GM19467 (cell line): ENCODE measurements at regions not wholly inside any gene's neighbourhood (a gene's known extent, or its start where the extent isn't known, plus 50 kb on each side); places are given as distances from the start of the nearest gene placed in this dataset.

ENCODE experiments used
- ATAC-seq: cut with Tn5 transposase; IDR thresholded peaks from one replicate; pipeline ENCODE4 v1.9.1; 2021; ENCODE audit warnings: mild to moderate bottlenecking, moderate library complexity; ENCODE audit not compliant: unreplicated experiment

DNA sequence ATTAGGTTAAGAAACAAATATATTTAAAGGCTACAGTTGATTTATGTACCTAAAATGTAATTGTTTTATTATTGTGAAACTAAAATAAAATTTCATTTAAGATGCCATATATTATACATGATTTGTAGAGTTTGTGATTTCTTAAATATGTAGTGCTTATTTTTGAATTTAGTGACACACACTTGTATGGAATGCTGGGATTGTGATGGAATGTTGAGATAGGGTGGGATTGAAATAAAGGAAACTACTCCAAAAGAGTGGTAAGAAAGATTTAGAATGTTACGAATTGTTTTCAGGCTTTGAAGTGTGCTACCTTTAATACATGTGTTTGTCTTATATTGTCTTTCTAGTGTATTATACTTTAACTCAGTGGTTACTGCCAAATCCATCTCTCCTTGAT is 330.3 kb upstream of the PITX2 start:
- no peak for ATAC-seq

DNA sequence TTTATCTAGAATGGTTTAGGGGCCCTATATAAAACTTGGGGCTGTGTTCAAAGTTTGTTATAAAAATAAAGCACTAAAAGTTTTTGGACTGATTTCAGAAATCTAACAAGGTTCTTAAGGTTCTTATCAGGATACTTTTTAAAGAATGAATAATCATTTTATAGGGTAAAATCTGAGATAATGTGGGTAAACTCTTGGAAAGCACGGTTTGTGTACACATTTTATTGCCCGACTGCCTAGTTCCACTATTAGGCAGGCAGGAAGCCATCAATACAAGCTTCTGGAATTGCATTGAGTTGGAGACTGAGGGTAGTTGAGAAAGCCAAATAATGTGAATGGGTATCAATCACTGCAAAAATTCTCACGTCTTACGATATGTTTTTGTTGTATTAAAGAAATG is 331.0 kb upstream of the PITX2 start:
- no peak for ATAC-seq

DNA sequence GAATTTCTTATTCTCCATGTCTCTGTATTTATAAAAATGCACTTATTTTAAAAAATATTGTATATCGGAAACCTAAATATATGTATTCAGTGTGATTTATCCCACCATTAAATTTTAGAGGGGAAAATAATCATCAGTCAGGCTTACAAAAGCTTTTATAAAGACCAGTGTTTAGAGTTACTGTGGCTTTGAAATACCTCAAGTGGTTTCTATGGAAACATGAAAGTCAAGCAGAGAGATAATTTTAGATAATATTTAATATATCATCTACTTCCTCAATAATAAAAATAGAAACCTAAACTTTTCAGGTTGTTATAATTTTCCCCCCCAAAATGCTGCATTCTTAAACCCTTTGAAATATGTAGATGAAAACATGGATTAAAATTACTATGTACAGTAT is 332.9 kb upstream of the PITX2 start:
- ATAC-seq: no peak

DNA sequence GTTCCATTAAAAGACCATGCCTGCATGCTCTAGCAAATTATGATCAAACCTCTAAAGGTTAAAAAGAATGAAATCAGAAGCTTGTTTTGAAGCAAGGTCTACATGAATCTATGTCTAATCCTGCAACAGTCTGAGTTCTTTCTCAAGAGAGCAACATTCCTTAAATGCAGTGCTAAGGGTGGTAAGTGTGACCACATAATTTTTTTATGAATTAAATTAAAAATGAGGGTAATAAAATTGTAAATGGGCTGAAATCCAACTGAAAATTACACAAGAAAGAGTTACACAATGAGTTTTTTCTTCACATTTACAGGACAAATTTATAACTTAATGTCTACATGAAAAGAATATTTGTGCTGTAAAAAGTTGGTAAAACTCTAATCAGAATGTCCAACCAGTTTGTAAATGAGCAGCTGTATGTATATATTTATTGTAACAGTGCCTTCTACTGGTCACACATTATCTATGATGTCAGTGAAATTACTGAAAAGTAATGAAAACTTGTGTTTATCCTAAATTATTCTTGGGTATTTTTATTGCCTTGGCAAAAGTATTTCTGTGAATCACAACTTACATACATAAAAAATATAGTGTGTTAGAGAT is 336.3 kb upstream of the PITX2 start:
- no peak for ATAC-seq

DNA sequence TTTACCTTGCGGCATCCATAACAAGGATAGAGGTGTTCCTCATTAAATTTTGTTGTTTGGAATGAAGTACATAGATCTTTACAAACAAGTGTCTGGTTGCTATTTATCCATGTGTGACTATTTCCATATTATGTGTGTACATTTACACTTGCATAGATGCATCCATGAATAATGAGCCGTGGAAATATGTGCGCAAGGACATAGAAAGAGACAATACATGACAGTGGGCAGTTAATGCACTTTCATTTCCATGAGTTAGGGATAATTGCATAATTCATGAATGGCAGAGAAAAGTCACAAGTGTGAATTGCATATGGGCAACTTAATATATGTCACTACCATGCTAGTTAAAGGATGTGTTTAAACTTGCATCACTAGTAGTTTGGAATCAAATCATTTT is 338.2 kb upstream of the PITX2 start:
- ATAC-seq: no peak

DNA sequence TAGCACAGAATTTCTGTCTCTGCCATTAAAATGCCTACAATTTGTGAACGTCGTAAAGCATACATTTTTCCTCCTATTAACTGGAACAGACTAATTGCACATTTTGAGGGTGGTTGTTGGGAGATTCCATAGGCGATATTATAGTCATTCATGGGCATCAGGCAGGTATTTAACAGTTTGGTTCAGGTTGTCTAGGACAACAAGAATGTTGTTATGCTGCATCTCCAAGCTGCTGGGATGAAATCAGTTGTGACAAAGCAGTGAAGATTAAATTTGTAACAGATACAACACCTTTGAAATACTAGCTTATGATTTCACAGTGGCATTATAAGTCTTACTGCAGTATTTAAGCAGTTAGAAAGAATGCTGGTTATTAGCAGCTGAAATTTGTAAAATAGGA is 339.7 kb upstream of the PITX2 start:
- no peak for ATAC-seq

DNA sequence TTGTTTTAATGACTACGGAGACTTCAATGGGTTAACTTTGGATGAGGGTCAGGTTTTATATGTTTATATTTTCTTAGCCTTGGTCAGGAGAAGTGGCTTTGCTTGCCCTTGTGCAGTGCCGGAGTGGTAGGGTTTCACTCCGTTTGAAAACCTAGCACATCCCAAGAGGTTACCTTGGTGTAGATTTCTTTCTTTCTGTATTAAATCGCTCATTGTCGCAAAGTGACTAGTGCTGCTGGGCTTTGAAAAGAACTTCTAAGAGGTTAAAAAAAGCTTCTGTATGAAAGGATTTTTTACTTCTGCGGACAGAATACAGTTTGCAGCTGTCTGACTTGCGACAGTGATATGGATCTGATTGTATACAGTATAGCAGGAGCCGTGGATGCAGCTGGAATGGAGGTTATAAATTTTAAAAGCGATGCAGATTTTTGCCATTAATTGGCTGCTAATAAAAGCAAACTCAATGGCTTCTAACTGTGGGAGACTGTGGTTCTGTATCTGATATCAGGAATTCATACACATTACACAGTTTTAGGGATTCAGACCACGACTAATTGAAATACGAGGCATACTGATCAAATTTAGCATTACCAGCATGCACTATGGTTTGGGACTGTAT is 340.9 kb upstream of the PITX2 start:
- no peak for ATAC-seq

DNA sequence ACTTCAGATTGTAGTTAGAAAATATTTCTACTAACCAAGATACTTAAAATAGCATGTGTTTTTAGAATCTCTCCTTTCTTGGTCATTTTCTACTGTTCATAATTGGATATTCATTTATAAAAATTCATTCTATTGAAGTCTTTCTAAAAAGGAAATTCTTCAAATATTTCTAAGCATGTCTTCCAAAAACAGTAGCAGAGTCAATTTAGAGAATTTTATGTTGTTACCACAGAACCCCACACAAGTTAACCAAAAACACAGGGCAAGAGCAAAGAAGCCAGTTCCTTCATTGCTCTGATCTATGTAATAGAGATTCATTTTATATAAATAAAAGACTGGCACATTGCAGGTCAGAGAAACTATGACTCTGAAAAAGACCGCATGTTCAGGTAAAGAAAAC is 345.1 kb upstream of the PITX2 start:
- ATAC-seq: no peak

DNA sequence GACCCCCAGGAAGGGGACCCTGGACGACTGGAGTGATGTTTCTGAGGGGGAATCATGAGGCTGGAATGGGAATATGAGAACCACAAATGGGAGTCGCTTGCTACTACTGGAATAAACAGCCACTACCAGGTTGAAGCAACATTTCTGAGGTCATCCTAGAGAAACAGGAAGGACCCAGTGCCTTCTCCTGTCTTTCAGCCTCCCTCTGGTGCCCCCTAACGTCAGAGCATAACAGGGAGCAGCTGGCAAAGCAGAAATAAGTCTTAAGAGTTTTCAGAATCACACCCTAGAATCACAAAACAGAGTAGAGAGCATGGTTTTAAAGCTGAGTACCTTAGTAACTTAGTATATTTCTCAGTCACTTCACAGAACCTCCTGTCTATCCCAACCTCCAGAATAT is 347.8 kb upstream of the PITX2 start:
- ATAC-seq: peak; percentile 56

DNA sequence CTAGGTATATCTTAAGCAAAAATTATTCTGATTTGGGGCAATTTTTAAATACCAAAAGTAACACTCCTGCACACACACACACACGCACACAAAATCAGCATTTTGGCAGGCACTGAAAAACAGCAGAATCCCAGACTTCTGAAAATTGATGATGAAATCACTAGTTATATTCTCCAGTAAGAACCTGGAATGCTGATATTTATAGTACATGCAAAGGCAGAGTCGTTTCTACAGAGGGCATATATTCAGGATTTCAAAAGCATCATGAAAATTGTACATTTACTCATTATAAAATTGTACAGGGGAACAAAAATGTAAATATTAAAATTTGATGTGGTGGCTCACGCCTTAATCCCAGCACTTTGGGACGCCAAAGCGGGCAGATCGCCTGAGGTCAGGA is 352.5 kb upstream of the PITX2 start:
- ATAC-seq: no peak

DNA sequence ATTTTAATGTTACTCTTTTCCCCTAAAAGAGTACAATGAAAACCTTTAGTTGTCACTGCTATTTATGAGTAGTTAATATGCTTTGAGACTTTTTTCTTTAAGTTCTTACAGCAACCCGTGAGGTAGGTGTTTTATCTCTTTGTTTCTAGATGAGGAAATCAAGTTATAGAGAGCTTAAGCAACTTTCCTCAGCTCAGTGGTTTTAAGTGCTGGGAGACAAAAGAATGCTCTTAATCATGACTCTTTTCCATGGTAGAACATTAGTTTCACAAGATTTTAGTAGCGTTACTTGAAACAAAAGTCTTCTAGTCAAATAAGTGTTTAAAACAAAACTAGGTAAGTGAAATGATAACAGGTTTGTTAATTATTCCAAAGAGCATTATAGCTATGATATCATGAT is 354.7 kb upstream of the PITX2 start:
- ATAC-seq: no peak

DNA sequence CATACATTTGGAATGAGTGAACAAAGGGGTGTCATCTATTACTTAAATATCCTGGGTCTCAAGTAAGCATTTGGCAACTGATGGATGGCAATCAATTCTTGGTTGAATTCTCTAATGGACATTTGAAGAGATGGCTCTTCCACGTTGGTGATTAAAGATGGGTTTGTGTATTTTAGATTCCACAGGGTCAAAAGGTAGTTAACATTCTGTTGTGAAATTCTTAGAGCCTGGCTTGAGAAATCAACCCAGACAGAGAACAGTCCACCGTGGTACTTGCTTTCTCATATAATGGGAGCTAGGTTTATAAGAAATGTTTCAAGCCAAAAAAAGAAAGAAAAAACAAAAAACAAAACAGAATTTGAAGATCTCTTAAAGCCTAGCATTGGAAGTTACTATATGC is 355.9 kb upstream of the PITX2 start:
- ATAC-seq: no peak

DNA sequence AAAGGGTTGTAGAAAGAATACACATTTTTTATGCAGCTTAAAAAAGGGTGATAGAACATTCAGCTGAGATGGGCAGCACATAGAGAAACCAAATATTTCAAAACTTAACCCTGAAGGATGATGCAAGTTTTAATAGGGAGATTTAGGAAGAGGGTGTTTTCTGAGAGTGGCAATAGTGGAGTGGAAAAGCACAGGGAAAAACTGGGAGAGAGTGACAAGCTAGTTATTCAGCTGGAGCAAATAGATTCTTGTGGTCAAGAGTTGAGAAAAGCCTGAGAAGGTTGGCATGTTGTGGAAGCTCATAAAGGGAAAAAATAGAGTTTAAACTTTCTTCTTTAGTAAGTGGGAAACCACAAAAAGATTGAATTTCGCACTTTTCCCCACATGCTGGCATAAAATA is 359.6 kb upstream of the PITX2 start:
- no peak for ATAC-seq

DNA sequence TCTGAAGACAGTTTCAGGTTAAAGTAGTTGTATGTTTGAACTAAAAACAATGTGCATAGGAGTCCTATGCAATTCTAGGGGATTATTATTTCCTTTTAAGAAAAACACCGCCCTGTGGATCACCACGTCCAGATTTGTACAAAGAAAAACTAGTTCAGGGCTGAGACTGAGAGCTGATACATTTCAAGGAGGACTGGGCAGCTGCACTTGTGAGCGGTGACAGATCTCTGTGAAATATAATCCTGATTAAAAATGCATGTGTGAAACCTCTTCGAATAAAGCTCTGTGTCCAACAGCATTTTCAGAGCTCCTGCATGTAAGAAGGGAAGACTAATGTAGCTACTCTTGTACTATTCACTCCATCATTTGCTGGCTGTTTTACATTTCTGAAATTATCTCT is 365.8 kb upstream of the PITX2 start:
- no peak for ATAC-seq

DNA sequence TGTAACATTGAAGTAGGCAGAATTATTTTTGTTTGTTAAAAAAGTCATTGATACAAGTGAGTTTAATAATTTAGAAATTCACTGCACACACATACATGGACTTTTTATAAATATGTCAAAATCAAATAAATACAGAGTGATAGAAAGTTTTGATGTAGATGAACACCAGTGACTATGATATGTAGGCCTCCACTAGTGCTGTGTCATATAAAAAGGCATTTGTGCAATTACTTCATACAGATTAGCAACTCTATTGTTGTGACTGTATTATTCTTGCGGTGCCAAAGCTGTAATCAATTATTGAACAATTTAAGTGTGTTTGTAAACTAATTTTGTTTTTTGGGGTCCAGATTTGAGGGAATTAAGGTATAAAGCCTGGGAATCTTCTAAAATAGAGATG is 366.2 kb upstream of the PITX2 start:
- ATAC-seq: no peak

DNA sequence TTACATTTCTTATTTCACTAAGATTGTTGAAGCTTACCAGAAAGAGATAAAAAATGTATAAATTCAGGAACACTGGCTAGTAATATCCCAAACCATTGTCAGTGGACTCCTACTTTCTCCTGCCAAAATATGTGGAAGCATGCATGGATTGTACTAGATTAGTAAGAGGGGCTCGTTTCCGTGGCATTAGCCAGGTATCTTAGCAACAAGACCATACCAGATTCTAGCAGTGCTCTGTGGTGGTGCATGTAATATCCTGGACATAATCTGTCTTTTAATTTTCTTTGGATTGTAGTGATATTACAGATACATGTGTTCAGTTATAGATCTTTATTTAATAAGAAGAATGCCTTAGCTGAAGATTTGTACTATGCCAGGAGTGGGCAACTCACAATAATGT is 371.9 kb upstream of the PITX2 start:
- no peak for ATAC-seq

DNA sequence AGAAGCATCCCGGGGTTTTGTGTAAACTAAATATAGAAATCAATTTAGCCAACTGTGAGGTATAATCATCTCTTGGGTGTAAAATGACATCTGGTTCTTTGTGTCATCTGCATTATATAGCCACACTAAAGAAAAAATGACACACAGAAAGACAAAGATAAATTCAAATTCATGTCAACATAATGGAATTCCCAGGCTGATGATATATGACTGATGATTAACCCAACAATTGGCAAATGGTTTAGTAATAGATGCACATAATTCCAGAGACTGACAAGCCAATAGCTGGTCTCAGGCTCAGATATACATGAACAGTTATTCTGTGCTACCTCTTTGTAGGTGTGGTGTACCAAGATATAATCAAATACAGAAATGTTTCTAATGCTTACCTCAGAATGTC is 375.4 kb upstream of the PITX2 start:
- no peak for ATAC-seq

DNA sequence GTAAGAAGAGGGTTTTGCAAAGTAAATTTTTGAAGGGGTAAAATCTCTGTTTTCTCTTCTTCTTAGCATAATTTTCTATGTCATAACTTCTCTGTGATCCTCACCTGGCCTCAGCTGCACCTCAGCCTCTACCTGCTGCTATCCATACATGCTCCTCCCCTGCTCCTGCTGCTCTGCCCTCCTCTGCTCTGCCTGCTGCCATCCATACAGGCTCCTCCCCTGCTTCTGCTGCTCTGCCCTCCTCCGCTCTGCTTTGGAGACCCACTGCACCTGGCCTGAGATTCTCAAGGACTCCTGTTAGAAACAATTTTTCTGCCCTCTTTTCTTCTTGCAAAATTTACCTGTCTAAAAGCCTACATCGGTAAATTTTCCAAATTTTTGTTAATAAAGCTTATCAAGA is 388.6 kb upstream of the PITX2 start:
- no peak for ATAC-seq

DNA sequence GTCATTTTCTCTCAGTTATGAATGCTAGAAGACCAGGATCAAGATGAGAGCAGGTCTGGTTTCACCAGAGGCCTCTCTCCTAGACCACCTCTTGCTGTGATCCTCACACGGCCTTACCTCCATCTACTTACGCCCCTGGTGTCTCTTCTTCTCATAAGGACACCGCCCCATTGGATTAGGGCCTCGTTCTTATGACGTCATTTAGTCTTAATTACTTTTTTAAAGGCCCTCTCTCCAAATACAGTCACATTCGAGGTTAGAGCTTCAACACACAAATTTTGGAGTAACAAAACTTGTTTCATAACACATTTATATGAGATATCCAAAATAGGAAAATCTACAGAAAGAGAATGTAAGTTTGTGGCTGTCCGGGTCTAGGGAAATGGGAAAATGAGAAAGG is 391.0 kb upstream of the PITX2 start:
- no peak for ATAC-seq

DNA sequence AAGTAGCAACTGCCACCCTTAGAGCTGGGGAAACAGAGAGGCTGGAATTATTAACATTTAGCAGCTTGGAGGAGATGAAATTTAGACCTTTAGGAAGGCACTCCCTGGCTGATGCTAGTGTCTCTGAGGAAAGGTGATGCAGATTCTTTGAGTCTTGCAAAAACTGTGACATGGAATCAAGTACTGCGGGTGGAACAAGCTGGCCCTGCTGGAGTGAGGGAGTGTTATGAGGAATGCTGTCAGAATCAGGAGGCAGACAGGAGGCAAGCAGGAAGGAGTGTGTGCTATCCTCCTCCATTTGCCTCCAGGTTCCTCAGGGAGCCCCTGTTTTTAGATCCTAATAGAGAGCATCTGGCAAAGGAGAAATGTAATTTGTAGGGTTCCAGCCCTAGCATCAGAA is 391.7 kb upstream of the PITX2 start:
- no peak for ATAC-seq

DNA sequence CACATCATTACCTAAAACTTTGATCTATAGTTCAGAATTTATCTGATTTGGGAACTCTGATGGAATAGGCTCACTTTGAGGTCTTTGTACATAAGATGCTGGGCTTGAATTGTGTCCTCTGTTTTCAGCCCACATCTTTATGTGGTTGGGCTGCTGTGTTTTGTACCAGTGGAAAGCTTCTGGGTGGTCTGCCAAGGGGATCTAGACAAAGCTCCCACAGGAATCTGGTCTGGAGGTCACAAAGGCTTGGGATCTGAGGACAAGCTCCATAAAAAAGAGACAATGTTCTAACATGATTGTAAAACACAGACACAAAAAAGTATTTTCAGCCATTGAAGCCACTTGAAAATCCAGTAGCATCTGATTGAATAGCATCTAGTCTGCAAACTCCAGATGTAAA is 393.5 kb upstream of the PITX2 start:
- no peak for ATAC-seq

DNA sequence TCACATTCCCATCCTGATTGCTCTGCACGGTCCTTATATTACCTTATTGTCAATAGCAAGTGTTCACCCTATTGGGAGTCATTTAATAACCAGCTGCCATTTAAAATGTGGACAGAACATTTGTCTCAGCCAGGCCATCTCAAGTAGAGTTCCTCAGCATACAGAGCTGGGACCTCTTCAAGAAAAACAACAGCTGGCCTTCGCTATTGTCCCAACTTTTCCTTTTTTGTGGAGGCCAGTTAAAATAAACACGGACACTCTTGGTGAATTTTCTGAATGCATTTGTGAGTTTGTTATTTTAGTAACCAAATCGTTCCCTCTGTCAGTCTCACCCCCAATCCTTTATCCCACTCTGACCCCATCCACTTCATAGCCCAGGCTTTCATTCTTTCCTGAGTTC is 395.3 kb upstream of the PITX2 start:
- no peak for ATAC-seq

DNA sequence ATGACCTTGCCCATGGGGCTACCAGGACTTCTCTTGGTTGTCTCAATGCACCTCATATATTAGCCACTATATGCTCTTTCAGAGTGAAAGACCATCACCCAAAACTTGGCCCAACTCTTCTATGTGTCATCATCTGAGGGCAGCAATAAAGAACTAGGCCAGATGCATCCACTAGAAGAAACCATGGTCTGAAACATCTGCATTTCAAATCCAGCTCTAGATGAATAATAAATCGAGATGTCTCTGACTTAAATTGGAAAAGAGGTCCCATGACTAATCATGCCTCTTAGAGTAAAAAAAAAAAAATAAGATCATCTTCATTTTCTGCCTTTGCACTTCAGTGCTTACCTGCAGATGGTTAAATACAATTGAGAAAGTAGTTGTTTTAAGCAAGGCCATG is 397.6 kb upstream of the PITX2 start:
- ATAC-seq: no peak
